ENCODE measurements at regions not wholly inside any gene's neighbourhood (a gene's known extent, or its start where the extent isn't known, plus 50 kb on each side); places are given as distances from the start of the nearest gene placed in this dataset.

DNA sequence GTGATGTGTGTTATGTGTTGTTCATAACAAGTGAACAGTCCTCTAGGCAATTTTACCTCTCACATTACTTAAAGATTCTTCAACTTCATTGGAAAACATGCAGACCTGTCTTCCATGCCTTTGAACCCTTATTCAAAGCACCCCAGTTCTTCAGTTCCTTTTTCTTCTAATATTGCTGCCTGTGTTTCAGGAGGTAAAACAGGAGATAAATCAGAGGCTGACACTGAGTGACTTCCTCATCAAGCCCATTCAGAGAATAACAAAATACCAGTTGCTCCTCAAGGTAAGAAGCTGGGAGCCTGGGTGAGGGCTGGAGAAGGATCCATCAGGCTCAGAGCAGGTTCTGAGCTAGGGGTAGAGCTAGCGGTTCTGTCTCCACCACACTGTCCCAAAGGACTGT, 71.1 kb upstream of the UMPS start:
- ATAC-seq (replicated peaks), result no peak
- Mint-ChIP-seq H3K36me3 (ENCODE audit: low read depth) (peaks cover 18% of the 10 kb centered on the region), H3K27ac (no peak overlapping the region), H3K27me3 (no peaks in the 10 kb centered on the region), H3K4me1 (peaks cover 4% of the 10 kb centered on the region), H3K4me3 (no peak overlapping the region), H3K9me3 (no peaks in the 10 kb centered on the region)

DNA sequence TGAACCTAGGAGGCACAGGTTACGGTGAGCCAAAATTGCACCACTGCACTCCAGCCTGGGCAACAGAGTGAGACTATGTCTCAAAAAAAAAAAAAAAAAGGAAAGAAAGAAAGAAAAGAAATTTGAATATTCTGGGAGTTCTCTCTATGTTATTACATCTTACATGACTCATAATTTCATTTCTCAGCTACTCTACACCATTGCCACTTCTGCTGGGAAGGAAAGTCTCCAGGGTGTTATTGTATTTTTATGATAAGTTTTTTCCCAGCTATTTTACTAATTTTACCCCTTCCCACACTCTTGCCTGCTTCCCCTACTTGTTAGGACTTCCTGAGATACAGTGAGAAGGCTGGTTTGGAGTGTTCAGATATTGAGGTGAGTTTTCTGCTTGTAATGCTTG, 69.7 kb upstream of the UMPS start:
- Mint-ChIP-seq H3K4me3 (no peak overlapping the region), H3K27ac (no peak overlapping the region), H3K27me3 (no peaks in the 10 kb centered on the region), H3K9me3 (no peaks in the 10 kb centered on the region), H3K36me3 (ENCODE audit: low read depth) (peaks cover 18% of the 10 kb centered on the region), H3K4me1 (peaks cover 4% of the 10 kb centered on the region)
- ATAC-seq (replicated peaks), result peak; percentile 48

DNA sequence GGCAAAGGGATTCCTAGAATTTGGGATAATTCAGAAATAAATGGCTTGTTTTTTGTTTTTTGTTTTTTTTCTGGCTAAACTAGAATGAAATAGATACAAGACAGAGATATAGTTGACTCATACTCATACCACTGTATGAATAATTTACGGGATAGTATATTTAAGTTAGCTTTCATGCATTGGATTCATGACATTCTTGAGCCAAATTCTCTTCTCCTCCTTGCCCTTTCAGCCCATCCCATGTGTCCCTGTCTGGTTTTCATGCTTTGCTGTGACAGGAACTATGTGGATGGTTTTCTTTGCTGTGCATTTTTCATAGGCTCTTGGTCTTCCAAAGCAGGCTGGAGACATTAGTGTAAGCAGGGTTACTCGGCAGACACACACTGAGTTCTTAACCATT, 66.6 kb upstream of the UMPS start:
- Mint-ChIP-seq H3K4me1 (peaks cover 4% of the 10 kb centered on the region), H3K27me3 (no peaks in the 10 kb centered on the region), H3K36me3 (ENCODE audit: low read depth) (peaks cover 5% of the 10 kb centered on the region), H3K27ac (no peak overlapping the region), H3K4me3 (no peak overlapping the region), H3K9me3 (no peaks in the 10 kb centered on the region)
- ATAC-seq (replicated peaks), result no peak

DNA sequence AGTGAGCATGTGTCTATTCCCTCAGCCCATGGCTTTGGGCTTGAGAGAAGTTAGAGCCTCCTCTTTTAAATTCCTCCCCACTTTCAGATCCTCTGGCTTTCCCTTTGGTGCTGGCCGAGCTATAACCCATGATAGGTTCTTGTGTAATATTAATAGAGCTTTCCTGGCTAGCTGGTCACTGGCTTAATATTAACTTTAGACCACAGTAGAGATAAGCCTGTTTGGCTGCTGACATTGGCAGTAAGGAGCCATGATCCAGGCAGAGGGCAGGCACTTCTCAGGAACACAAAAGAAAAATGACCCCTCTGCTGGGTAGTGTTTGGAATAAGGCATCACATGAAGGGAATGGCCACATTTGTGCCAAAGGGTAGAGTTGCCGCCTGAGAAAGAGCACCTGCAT, 65.4 kb upstream of the UMPS start:
- H3K27me3 Mint-ChIP-seq, result no peaks in the 10 kb centered on the region
- H3K4me1 Mint-ChIP-seq, result peaks cover 4% of the 10 kb centered on the region
- H3K4me3 Mint-ChIP-seq, result no peak overlapping the region
- no peaks in the 10 kb centered on the region for H3K9me3 Mint-ChIP-seq
- ATAC-seq (replicated peaks), result no peak
- no peak overlapping the region for H3K27ac Mint-ChIP-seq
- H3K36me3 Mint-ChIP-seq (ENCODE audit: low read depth), result peaks cover 5% of the 10 kb centered on the region

DNA sequence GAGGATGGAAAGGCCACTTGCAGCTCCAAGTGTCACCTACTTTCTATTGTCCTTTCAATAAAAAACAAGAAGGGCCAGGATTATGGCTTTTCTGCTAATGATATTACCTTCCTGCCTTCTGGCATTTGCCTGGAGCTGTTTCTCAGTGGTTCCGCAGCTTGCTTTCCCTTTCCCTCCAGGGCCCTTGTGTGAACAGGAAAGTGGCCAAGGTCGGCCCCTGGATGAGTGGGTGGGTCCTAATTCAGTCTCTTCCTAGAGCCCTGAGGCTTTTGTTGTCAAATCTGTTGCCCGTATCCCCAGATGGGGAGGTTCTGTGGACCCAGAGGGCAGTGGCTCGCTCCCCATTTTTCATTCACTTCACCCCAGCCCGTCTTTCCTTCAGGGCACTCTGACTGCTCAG, 64.2 kb upstream of the UMPS start:
- no peak overlapping the region for H3K27ac Mint-ChIP-seq
- H3K4me1 Mint-ChIP-seq, result peaks cover 5% of the 10 kb centered on the region
- no peak for ATAC-seq (replicated peaks)
- H3K9me3 Mint-ChIP-seq, result peaks cover 4% of the 10 kb centered on the region
- no peak overlapping the region for H3K4me3 Mint-ChIP-seq
- no peaks in the 10 kb centered on the region for H3K27me3 Mint-ChIP-seq
- peaks cover 5% of the 10 kb centered on the region for H3K36me3 Mint-ChIP-seq (ENCODE audit: low read depth)

DNA sequence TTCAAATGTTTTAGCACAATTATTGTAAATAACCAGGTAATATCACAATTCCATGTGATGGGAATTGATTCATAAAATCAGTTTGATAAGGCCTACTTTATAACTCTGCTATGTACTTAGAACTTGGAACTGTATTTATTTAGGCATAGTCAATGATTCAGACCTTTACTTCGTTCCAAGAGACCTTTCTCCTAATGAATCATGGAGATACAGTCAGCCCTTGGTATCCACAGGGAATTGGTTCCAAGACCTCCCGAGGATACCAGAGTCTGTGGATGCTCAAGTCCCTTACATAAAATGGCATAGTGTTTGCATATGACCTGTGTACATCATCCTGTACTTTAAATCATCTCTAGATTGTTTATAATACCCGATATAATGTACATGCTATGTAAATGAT, 60.8 kb upstream of the UMPS start:
- no peak overlapping the region for H3K4me3 Mint-ChIP-seq
- no peaks in the 10 kb centered on the region for H3K27me3 Mint-ChIP-seq
- no peak overlapping the region for H3K27ac Mint-ChIP-seq
- ATAC-seq (replicated peaks), result no peak
- H3K4me1 Mint-ChIP-seq, result peaks cover 9% of the 10 kb centered on the region
- H3K36me3 Mint-ChIP-seq (ENCODE audit: low read depth), result no peaks in the 10 kb centered on the region
- peaks cover 9% of the 10 kb centered on the region for H3K9me3 Mint-ChIP-seq

DNA sequence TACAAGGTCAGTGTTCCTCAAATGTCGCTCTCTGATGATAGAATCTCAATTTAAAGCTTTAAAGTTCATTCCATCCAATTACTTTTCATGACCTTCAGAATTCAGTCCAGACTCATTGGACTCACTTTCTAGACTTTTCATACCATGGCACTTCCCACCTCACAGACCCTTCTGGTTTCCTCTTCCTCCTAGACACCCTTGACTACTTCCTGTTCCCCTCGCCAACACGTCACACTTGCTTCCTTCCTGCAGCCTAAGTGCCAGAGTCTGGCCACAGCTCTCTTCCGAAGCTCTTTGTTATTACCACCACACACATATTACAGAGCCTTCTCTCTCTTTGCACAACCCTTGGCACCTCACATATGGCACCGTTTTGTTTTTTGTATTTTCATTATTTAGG, 59.1 kb upstream of the UMPS start:
- no peak for ATAC-seq (replicated peaks)
- Mint-ChIP-seq H3K4me3 (peak overlapping the region; percentile 15), H3K36me3 (ENCODE audit: low read depth) (no peaks in the 10 kb centered on the region), H3K4me1 (peaks cover 9% of the 10 kb centered on the region), H3K27me3 (no peaks in the 10 kb centered on the region), H3K27ac (peak overlapping the region; percentile 7), H3K9me3 (peaks cover 9% of the 10 kb centered on the region)

DNA sequence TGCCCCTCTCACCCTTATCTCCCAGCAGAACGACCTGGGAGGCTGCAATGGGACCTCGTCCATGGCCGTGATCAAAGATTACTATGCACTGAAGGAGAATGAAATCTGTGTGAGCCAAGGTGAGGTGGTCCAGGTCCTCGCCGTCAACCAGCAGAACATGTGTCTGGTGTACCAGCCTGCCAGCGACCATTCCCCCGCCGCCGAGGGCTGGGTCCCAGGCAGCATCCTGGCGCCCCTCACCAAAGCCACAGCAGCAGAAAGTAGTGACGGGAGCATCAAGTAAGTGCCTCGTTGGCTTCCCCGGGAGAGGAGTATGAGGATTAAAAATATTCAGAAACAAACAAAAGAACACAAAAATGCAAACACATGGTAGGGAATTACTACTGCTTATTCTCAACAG, 55.9 kb upstream of the UMPS start:
- H3K4me3 Mint-ChIP-seq, result no peak overlapping the region
- H3K27me3 Mint-ChIP-seq, result no peaks in the 10 kb centered on the region
- no peak overlapping the region for H3K27ac Mint-ChIP-seq
- no peaks in the 10 kb centered on the region for H3K36me3 Mint-ChIP-seq (ENCODE audit: low read depth)
- no peak for ATAC-seq (replicated peaks)
- H3K9me3 Mint-ChIP-seq, result peaks cover 9% of the 10 kb centered on the region
- H3K4me1 Mint-ChIP-seq, result peaks cover 9% of the 10 kb centered on the region

DNA sequence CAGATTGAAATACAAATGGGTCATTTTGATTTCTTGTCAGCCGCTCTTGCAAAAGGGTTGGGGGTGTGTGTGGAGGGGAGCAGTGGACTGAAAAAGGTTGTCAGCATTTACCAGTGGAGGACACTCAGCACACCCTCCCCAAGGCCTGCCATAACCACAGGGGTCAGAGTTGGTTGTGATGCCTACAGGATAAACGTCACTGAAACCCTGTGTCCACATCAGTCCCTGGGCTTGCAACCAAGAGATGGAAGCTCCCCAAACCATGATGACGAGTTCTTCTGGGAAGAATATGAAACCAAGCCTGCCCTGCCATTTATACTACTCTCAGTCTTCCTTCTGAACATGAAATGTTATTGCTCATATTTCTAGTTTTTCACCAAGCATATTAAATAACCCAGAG, 54.0 kb upstream of the UMPS start:
- Mint-ChIP-seq H3K27ac (no peak overlapping the region), H3K9me3 (peaks cover 3% of the 10 kb centered on the region), H3K36me3 (ENCODE audit: low read depth) (no peaks in the 10 kb centered on the region), H3K4me3 (no peak overlapping the region), H3K27me3 (no peaks in the 10 kb centered on the region), H3K4me1 (peaks cover 3% of the 10 kb centered on the region)
- ATAC-seq (replicated peaks), result no peak

DNA sequence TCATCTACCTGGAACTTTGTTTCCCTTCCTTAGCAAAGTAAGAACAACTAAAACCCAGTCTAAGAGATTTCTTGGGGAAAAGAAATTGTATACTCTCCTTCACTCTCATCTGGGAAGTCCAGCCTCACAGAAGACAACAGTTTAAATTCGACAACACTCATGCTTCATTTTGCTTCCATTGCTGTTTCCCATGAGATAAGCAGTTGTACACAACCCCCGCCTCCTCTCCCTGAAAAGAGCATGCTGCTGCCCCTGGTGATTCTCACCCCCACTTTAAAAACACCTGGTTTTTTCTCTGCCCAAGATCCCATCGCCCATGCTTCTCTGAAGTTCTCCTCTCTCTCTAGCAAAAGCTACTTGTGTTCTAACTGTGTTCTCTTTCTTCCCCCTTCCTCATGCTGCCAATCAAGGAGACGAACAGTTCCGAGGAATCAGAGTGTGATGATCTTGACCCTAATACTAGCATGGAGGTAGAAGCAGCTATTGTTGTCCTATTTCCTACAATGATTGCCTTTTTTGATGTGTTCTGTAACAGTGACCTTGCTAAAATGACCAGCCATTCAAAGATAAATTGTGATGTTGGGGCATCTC, 51.1 kb upstream of the UMPS start:
- H3K27ac Mint-ChIP-seq, result no peak overlapping the region
- ATAC-seq (replicated peaks), result no peak
- H3K27me3 Mint-ChIP-seq, result no peaks in the 10 kb centered on the region
- no peaks in the 10 kb centered on the region for H3K9me3 Mint-ChIP-seq
- no peaks in the 10 kb centered on the region for H3K4me1 Mint-ChIP-seq
- no peaks in the 10 kb centered on the region for H3K36me3 Mint-ChIP-seq (ENCODE audit: low read depth)
- H3K4me3 Mint-ChIP-seq, result no peak overlapping the region
